H9 (cell line): ENCODE measurements at regions not wholly inside any gene's neighbourhood (a gene's known extent, or its start where the extent isn't known, plus 50 kb on each side); places are given as distances from the start of the nearest gene placed in this dataset.
"Not testable (repeated sequence)": the region's sequence is repeated elsewhere in the genome, so short reads cannot be mapped to it uniquely, and the experiment has no call there.

Experiments
- DNase-seq: peaks from one replicate; pipeline ENCODE4 v3.0.0-alpha.2; 2017
- H2AFZ ChIP-seq: one replicate; pipeline ENCODE4 v1.6.1; 2013; ENCODE audit warnings: mild to moderate bottlenecking, low read length, control low read depth, moderate library complexity
- H2AK5ac ChIP-seq: 2 replicates; pipeline ENCODE4 v1.6.1; 2013; ENCODE audit warnings: low read length, control low read depth, mixed read lengths; ENCODE audit not compliant: insufficient read length
- H2BK120ac ChIP-seq: one replicate; pipeline ENCODE4 v1.6.1; 2013; ENCODE audit warnings: low read depth, mild to moderate bottlenecking, low read length, control low read depth, inconsistent platforms; ENCODE audit not compliant: poor library complexity, severe bottlenecking
- H2BK12ac ChIP-seq: 2 replicates; pipeline ENCODE4 v1.6.1; 2013; ENCODE audit warnings: low read length, control low read depth, mixed read lengths, low read depth; ENCODE audit not compliant: insufficient read length
- H2BK15ac ChIP-seq: 2 replicates; pipeline ENCODE4 v1.6.1; 2013; ENCODE audit warnings: low read depth, low read length, control low read depth
- H2BK20ac ChIP-seq: one replicate; pipeline ENCODE4 v1.6.1; 2013; ENCODE audit warnings: low read depth, mild to moderate bottlenecking, low read length, control low read depth, inconsistent platforms; ENCODE audit not compliant: poor library complexity, severe bottlenecking
- H2BK5ac ChIP-seq: 2 replicates; pipeline ENCODE4 v1.6.1; 2013; ENCODE audit warnings: low read length, control low read depth, mixed read lengths; ENCODE audit not compliant: insufficient read length
- H3K14ac ChIP-seq: 2 replicates; pipeline ENCODE4 v1.6.1; 2013; ENCODE audit warnings: low read length, control low read depth; ENCODE audit not compliant: insufficient read depth
- H3K18ac ChIP-seq: 2 replicates; pipeline ENCODE4 v1.6.1; 2013; ENCODE audit warnings: low read depth, mild to moderate bottlenecking, mixed read lengths, low read length, control low read depth; ENCODE audit not compliant: insufficient read length
- H3K23ac ChIP-seq: 2 replicates; pipeline ENCODE4 v1.6.1; 2013; ENCODE audit warnings: low read length, control low read depth, mixed read lengths, low read depth; ENCODE audit not compliant: insufficient read length
- H3K23me2 ChIP-seq: 2 replicates; pipeline ENCODE4 v1.6.1; 2013; ENCODE audit warnings: low read depth, mild to moderate bottlenecking, mixed read lengths, low read length, control low read depth; ENCODE audit not compliant: insufficient read length, poor library complexity, severe bottlenecking
- H3K27ac ChIP-seq: 2 replicates; pipeline ENCODE4 v1.5.1; 2013; ENCODE audit warnings: low read length, control low read depth, mixed read lengths, low read depth; ENCODE audit not compliant: insufficient read length
- H3K27me3 ChIP-seq: 2 replicates; pipeline ENCODE4 v1.6.1; 2013; ENCODE audit warnings: low read length, control low read depth, inconsistent platforms; ENCODE audit not compliant: insufficient read depth
- H3K4ac ChIP-seq: 2 replicates; pipeline ENCODE4 v1.6.1; 2013; ENCODE audit warnings: low read depth, mild to moderate bottlenecking, control low read depth, inconsistent platforms, low read length, moderate library complexity
- H3K4me1 ChIP-seq: 2 replicates; pipeline ENCODE4 v1.6.1; 2013; ENCODE audit warnings: low read length, control low read depth, inconsistent platforms; ENCODE audit not compliant: insufficient read depth
- H3K4me2 ChIP-seq: 2 replicates; pipeline ENCODE4 v1.6.1; 2013; ENCODE audit warnings: low read length, control low read depth, mixed read lengths; ENCODE audit not compliant: insufficient read length, insufficient read depth
- H3K56ac ChIP-seq: 2 replicates; pipeline ENCODE4 v1.6.1; 2013; ENCODE audit warnings: low read depth, mild to moderate bottlenecking, mixed read lengths, low read length, control low read depth; ENCODE audit not compliant: insufficient read length
- H3K79me1 ChIP-seq: 2 replicates; pipeline ENCODE4 v1.6.1; 2013; ENCODE audit warnings: low read depth, mild to moderate bottlenecking, moderate library complexity, low read length, control low read depth, inconsistent platforms; ENCODE audit not compliant: insufficient read depth, poor library complexity, severe bottlenecking
- H3K79me2 ChIP-seq: 2 replicates; pipeline ENCODE4 v1.6.1; 2013; ENCODE audit warnings: low read length, control low read depth, inconsistent platforms; ENCODE audit not compliant: insufficient read depth
- H3K9ac ChIP-seq: 2 replicates; pipeline ENCODE4 v1.6.1; 2013; ENCODE audit warnings: low read length, control low read depth, mixed read lengths; ENCODE audit not compliant: insufficient read length; ENCODE audit errors: extremely low read depth
- H3K9me3 ChIP-seq: one replicate; pipeline ENCODE4 v1.6.1; 2013; ENCODE audit warnings: low read depth, low read length, inconsistent platforms; ENCODE audit not compliant: control insufficient read depth
- H3T11ph ChIP-seq: one replicate; pipeline ENCODE4 v1.6.1; 2013; ENCODE audit warnings: mild to moderate bottlenecking, low read length, control low read depth, inconsistent platforms
- H4K20me1 ChIP-seq: one replicate; pipeline ENCODE4 v1.6.1; 2013; ENCODE audit not compliant: control insufficient read depth, insufficient read length, insufficient read depth
- H4K5ac ChIP-seq: 2 replicates; pipeline ENCODE4 v1.6.1; 2013; ENCODE audit warnings: low read depth, mild to moderate bottlenecking, mixed read lengths, low read length, control low read depth; ENCODE audit not compliant: insufficient read length
- H4K8ac ChIP-seq: replicated peaks from 2 replicates; pipeline ENCODE4 v1.6.1; 2013; ENCODE audit warnings: low read length, control low read depth, mixed read lengths, low read depth; ENCODE audit not compliant: insufficient read length
- H4K91ac ChIP-seq: 2 replicates; pipeline ENCODE4 v1.6.1; 2013; ENCODE audit warnings: low read depth, mild to moderate bottlenecking, moderate library complexity, mixed read lengths, low read length, control low read depth; ENCODE audit not compliant: insufficient read length
- H3K27ac Mint-ChIP-seq, 3 experiments: 2 replicates in 2 of 3; 3 replicates in 1 of 3; pipeline ENCODE4 v1.8.0; 2020 to 2021; ENCODE audit warnings: mixed read lengths in 3 of 3, mild to moderate bottlenecking in 1 of 3, moderate library complexity in 1 of 3
- H3K27me3 Mint-ChIP-seq: 2 replicates; pipeline ENCODE4 v1.8.0; 2021; ENCODE audit warnings: low read depth, mild to moderate bottlenecking, moderate library complexity, mixed read lengths
- H3K36me3 Mint-ChIP-seq, 3 experiments: 2 replicates in 2 of 3; 3 replicates in 1 of 3; pipeline ENCODE4 v1.8.0; 2020 to 2021; ENCODE audit warnings: low read depth in 3 of 3, mixed read lengths in 3 of 3; ENCODE audit not compliant: insufficient read depth in 1 of 3
- H3K4me1 Mint-ChIP-seq, 2 experiments: 2 replicates each; pipeline ENCODE4 v1.8.0; 2020; ENCODE audit warnings: mixed read lengths in 2 of 2
- H3K4me3 Mint-ChIP-seq, 2 experiments: 2 replicates in 1 of 2; 3 replicates in 1 of 2; pipeline ENCODE4 v1.8.0; 2020 to 2021; ENCODE audit warnings: mild to moderate bottlenecking in 2 of 2, mixed read lengths in 2 of 2, moderate library complexity in 1 of 2
- H3K9me3 Mint-ChIP-seq, 2 experiments: 2 replicates in 1 of 2; 3 replicates in 1 of 2; pipeline ENCODE4 v1.8.0; 2020; ENCODE audit warnings: mild to moderate bottlenecking in 2 of 2, mixed read lengths in 2 of 2, moderate library complexity in 1 of 2
- CTCF ChIP-seq: fragments of 200-600 bp; sonication (generic); conservative IDR thresholded peaks from 3 replicates; pipeline ENCODE4 v1.8.0; 2021; ENCODE audit warnings: antibody characterized with exemption, mild to moderate bottlenecking
- WGBS: extraction: QIAGEN DNeasy Blood & Tissue Kit; methylation state at CpG from one replicate; pipeline ENCODE4 v1.1.7; 2013; ENCODE audit warnings: missing lambda C conversion rate, low lambda C conversion rate, mixed read lengths; ENCODE audit not compliant: insufficient read length; ENCODE audit errors: extremely low coverage; 5-methylcytosine and 5-hydroxymethylcytosine counted together

GRCh38 chr6:28618898-28619555 lies 93.3 kb downstream of the GPX5 start:
- Histone ChIP-seq H4K5ac (no peak overlapping the region), H3K79me1 (no peaks in the 10 kb centered on the region), H2BK12ac (no peak overlapping the region), H2AFZ (no peak overlapping the region), H3K56ac (no peak overlapping the region), H4K8ac (no peak overlapping the region), H4K91ac (no peak overlapping the region), H2BK15ac (no peak overlapping the region), H3K27me3 (no peaks in the 10 kb centered on the region), H3K9ac (no peak overlapping the region), H3K18ac (no peak overlapping the region), H2BK5ac (no peak overlapping the region), H2BK120ac (no peak overlapping the region), H3K4me2 (no peak overlapping the region), H2BK20ac (no peak overlapping the region), H3K4ac (no peak overlapping the region), H3K4me1 (no peaks in the 10 kb centered on the region), H3K9me3 (no peaks in the 10 kb centered on the region), H3K27ac (no peak overlapping the region), H3K14ac (no peak overlapping the region), H3T11ph (no peak overlapping the region), H4K20me1 (no peaks in the 10 kb centered on the region), H2AK5ac (no peak overlapping the region), H3K23me2 (peaks cover 8% of the 10 kb centered on the region), H3K79me2 (no peaks in the 10 kb centered on the region), H3K23ac (no peak overlapping the region)
- no peak for DNase-seq
- Mint-ChIP-seq H3K9me3 (peaks cover 0 to 3% of the 10 kb centered on the region in 2 experiments; a peak in 2 of 5 replicates), H3K36me3 (no peaks in the 10 kb centered on the region; a peak in 1 of 7 replicates), H3K27me3 (peaks cover 24% of the 10 kb centered on the region), H3K4me3 (no peak overlapping the region), H3K27ac (no peak overlapping the region), H3K4me1 (peaks cover 15 to 17% of the 10 kb centered on the region in 2 experiments)
- no peak for TF ChIP-seq CTCF

GRCh38 chr6:28621268-28621667 lies 95.6 kb downstream of the GPX5 start:
- not testable (repeated sequence) for H2AK5ac ChIP-seq, H3K14ac ChIP-seq, H3K9me3 Mint-ChIP-seq, H2AFZ ChIP-seq, H4K5ac ChIP-seq, H3K56ac ChIP-seq, H3K9ac ChIP-seq, H3K9me3 ChIP-seq, H3T11ph ChIP-seq, H3K4me1 ChIP-seq, H3K4ac ChIP-seq, H2BK20ac ChIP-seq, H2BK120ac ChIP-seq, H4K20me1 ChIP-seq, H2BK12ac ChIP-seq, H3K79me2 ChIP-seq, H3K23me2 ChIP-seq, H2BK5ac ChIP-seq, DNase-seq, H3K79me1 ChIP-seq, H3K36me3 Mint-ChIP-seq, H3K27ac ChIP-seq, H3K4me2 ChIP-seq, H4K91ac ChIP-seq, H3K23ac ChIP-seq, H4K8ac ChIP-seq, H3K18ac ChIP-seq, H3K27me3 ChIP-seq, H2BK15ac ChIP-seq
- peaks cover 15 to 17% of the 10 kb centered on the region in 2 experiments for H3K4me1 Mint-ChIP-seq
- WGBS = no CpG with 5 or more reads among the region's 22 CpGs
- H3K27ac Mint-ChIP-seq = peak overlapping the region in 1 of 3 experiments; percentile 92; a peak in 2 of 7 replicates
- peaks cover 17% of the 10 kb centered on the region for H3K27me3 Mint-ChIP-seq
- H3K4me3 Mint-ChIP-seq = peak overlapping the region; percentile 92 to 95
